ENCODE measurements at regions not wholly inside any gene's neighbourhood (a gene's known extent, or its start where the extent isn't known, plus 50 kb on each side); places are given as distances from the start of the nearest gene placed in this dataset.

- TF ChIP-seq CTCF (IDR thresholded peaks at IDR 0.05; ENCODE audit: low read depth, low read length, missing input control) (no peak), SP1 (IDR thresholded peaks at IDR 0.05) (no peak), MAX (IDR thresholded peaks at IDR 0.05) (no peak), ATF3 (IDR thresholded peaks at IDR 0.05) (no peak), JUND (IDR thresholded peaks at IDR 0.05) (no peak), YY1 (IDR thresholded peaks at IDR 0.05) (no peak), EGR1 (IDR thresholded peaks at IDR 0.05; ENCODE audit: low read depth in 2 of 2) (no peak), GABPA (IDR thresholded peaks at IDR 0.05 in 1 of 2, conservative IDR thresholded peaks at IDR 0.05 in 1 of 2) (no peak), ZBTB33 (IDR thresholded peaks at IDR 0.05) (no peak), REST (IDR thresholded peaks at IDR 0.05) (no peak), TAF1 (conservative IDR thresholded peaks at IDR 0.05) (no peak), FOXA1 (IDR thresholded peaks at IDR 0.05) (no peak)
These were observed 68.1 kb downstream of the UCHL1 start for GRCh38 chr4:41324861-41325260.
